RKO (cell line): ENCODE measurements at regions not wholly inside any gene's neighbourhood (a gene's known extent, or its start where the extent isn't known, plus 50 kb on each side); places are given as distances from the start of the nearest gene placed in this dataset.

Experiments
- DNase-seq: peaks from one replicate; pipeline ENCODE4 v3.0.0-alpha.2; 2016; ENCODE audit warnings: low spot score

GRCh38 chr5:2204366-2205184 is 321.9 kb upstream of the IRX4 start:
- DNase-seq = no peak

- DNase-seq = no peak
These were observed 321.0 kb upstream of the IRX4 start for GRCh38 chr5:2203774-2204173.

DNA sequence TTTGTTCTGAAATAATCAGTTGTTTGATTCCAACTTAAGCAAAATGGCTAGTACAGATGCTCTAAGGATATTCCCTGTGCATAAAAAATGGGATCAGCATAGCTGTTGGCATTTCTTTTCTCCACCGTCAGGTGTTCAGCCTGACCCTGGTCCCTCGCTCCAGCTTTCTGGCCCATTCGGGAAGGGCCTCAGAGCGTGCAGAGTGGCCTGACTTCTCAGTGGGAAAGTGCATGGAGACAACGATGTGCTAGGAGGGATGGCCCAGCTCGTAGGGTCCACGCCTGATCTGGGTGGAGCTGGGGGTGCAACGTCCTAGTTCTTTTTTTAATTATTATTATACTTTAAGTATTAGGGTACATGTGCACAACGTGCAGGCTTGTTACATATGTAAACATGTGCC is 319.1 kb upstream of the IRX4 start:
- DNase-seq = no peak

DNA sequence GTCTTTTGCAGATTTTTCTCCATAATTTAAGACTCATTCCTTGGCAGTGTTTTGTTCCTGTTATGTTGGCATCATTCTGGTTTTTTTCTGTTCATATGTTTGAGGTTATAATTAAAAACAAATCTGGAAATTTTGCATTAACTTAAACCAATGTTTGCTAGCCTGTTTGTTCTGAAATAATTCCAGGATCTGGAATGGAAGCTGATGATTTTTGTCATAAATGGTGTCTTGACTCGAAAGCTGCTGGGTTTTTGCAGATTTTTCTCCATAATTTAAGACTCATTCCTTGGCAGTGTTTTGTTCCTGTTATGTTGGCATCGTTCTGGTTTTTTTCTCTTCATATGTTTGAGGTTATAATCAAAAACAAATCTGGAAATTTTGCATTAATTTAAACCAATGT is 318.7 kb upstream of the IRX4 start:
- no peak for DNase-seq

DNA sequence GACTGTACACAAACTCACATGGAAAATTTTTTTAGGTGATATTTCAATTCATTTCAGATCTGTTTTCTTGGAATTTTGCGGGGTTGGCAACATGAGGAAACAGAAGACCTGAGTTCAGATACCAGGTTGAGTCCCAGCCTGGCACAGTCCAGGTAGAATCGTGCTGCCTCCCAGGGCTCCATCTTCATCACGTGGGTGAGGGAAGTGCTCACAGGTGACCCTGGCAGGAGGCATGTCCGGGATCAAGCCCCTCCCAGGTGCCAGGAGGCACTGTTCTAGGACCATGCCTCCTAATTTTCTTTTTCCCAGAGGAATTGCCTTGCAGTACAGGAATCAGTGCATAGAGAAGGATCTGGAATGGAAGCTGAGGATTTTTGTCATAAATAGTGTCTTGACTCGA is 318.3 kb upstream of the IRX4 start:
- no peak for DNase-seq

DNA sequence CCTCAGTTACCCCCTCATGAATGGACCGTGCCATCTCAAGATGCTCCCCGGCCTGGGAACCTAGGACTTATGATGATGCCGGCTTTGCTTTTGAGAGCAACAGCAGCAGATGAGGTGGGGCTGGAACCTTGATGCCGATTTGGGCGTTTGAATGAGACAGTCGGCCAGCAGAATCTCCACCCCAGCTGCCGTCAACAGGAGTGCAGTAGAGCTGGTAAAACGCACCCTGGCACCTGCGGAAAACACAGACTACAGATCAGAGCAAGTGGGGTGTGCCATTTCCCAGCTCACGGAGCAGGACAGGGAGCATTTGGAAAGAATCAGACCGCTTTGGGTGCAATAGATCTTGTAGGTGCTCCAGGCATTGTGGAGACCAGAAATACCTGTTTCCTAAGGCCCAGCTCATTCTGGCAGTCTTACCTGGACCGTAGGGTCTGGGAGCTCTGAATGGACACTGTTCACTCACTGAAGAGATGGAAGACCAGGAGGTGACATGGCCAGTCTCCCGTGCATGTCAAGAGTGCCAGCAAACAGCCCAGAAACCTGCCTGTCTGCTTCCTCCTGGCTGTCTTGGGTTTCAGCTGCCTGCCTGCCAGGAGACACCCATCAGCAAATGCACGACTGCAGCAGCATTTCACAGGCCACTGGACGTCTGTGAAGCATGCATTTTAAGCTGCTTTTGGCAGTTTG is 317.7 kb upstream of the IRX4 start:
- no peak for DNase-seq

GRCh38 chr5:2199697-2200096 is 317.0 kb upstream of the IRX4 start:
- DNase-seq = no peak

GRCh38 chr5:2196989-2197619 is 314.4 kb upstream of the IRX4 start:
- no peak for DNase-seq

GRCh38 chr5:2196416-2196815 is 313.7 kb upstream of the IRX4 start:
- DNase-seq = no peak

DNA sequence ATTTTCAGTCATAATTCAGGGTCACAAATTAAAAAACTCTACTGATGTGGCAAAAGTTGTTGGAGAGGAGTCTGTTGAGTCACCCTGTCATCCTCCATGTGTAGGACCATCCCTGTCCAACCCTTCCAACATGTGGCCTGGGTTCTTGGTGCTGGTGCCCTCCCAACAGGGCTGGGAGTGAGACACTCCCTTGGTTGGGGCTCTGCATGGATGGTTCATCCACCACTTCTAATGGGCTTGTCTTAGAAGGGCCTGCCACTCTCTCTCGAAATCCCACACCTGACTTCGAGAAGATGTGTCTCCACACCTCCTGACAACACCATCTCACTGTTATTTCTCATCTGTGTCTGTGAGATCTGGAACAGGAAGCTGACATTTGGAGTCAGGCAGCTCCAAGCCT is 312.2 kb upstream of the IRX4 start:
- DNase-seq = no peak

GRCh38 chr5:2194236-2194555 is 311.5 kb upstream of the IRX4 start:
- no peak for DNase-seq

DNA sequence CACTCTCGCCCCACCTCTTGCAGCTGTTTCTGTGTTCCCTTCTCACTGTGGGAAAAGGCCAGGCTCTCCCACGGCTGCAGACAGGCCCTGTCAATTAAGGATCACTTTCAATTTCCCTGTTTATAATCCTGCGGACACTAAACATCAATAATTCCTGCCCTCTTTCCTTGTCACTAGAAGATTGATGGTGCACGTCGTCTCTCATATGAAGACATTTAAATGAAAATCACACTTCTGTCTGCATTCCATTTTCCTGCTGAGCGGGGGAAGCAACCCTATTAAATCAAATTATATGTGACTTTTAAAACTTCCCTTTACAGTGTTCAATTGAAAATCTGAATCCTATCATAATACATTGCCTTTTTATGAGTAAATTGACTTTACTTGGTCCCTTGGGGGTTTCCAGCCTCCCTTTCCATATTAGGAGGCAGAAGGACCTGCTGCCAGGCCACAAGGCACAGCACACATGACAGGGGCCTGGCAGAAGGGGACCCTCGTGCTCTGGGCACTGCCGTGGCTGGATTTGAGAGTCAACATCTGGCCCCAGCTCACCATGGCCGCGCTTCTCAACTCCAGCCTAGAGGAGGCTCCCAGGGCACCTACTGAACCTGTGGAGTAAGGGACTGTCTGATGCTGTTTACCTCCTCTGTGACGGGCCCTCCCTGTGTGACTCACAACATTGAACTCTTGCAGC is 311.0 kb upstream of the IRX4 start:
- DNase-seq = no peak

DNA sequence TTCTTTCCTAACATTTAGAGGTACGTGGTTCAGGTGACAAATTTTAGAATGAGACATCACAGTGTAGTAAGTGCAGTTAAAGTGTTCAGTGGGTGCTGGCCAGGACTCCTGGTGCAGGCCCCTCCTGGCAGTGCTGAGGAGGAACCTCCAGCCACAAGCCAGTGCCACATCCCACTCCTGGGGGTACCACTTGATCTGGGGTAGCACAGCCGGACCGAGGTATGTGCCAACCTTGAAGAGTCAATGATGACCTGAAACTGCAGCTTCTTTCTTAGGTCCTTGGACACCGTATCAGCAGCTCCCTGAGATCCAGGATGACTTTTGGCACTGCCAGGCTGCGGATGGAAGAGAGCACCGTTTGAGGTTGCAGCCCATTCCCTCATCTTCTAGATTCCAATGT is 310.4 kb upstream of the IRX4 start:
- DNase-seq = no peak

GRCh38 chr5:2192496-2192895 is 309.8 kb upstream of the IRX4 start:
- DNase-seq = no peak

GRCh38 chr5:2191972-2192371 is 309.2 kb upstream of the IRX4 start:
- no peak for DNase-seq

GRCh38 chr5:2190549-2190948 is 307.8 kb upstream of the IRX4 start:
- no peak for DNase-seq

GRCh38 chr5:2188661-2189060 is 305.9 kb upstream of the IRX4 start:
- no peak for DNase-seq

DNA sequence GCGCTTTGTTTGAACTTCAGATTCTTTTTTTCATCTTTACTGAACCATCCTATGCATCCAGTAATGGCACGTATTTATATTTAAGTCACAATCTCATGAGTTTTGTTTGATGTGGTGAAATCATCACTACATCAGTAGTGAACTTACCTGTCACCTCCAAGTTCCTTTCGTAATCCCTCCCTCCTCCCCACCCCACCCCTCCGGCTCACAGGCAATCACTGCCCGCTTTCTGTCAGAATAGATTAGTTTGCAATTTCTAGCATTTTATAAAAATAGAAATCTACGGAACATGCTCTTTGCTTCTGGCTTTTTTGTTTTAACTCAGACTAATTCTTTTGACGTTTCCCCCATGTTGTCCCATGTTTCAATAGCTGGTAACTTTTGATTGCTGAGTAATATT is 305.4 kb upstream of the IRX4 start:
- no peak for DNase-seq

DNA sequence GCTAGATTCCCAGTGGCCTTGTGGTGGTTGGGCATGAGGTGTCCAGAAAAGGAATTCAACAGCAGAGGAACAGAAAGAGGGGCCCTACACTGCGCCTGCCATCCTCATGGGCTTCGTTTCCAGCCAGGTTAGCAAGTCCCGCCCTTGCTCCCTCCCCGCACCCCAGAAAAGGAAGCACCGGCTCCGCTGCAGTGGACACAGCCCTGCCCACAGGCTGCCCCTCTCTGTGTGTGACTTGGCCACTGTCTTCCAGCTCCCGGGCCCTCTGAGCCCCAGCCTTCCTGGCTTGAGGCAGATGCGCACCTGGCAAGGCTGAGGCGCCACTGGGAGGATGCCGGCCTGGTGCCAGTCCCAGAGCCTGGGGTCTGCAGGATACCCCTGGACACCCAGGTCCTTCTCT is 305.0 kb upstream of the IRX4 start:
- DNase-seq = no peak

DNA sequence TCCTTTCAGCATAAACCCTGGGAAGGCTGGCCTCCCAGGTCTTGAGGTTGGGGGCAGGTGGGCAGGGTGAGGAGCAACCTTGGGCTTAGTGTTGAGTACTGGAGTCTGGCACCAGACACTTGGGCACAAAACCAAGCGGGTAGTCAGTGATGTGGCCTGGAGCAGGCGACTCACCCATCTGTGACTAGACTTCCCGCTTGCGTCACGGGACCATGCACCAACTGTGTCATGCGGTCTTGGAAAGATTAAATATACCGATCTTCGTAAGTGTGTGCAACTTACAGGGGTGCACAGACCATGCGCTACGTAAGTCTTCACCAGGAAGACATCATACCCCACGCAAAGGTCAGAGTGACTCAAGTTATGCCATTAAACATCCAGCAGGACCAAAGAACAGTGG is 304.4 kb upstream of the IRX4 start:
- DNase-seq = peak; percentile 37

GRCh38 chr5:2186472-2187015 is 303.8 kb upstream of the IRX4 start:
- DNase-seq = no peak

DNA sequence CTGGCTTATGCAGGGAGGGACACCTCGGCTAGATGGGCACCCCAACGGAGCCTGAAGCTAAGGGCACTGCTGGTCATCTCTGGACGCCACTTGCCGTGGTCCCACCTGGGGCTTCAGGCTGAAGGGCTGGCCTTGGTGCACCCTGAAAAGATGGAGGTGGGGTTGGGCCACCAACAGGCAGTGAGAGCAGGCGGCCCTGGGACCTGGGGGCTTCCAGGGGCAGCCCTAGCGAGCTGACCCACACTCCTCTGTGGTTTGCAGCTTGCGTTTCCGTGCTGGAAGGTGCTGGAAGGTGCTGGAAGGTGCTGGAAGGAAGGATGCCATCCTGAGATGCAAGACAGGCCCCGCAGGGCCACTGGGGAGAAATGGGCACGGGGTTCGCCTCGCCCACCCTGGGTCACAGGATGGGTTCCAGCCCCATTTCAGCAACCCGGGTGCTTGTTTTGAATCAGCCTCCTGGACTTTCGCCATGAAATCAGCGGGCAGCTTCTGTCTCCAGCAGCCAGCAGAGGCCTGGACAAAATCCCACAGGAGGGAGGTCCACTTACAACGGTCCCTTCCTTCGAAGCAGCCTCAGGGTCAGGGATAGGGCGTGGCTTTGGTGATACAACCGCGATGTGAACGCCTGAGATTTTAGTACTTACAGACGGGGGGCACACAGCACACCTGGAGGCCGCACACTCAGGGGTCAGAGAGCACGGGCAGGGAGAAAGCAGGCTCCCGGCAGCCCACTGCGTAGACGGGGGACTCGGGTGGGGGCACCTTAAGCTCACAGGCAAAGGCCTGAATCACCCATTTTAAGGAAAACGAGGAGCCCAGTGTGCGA is 303.1 kb upstream of the IRX4 start:
- DNase-seq = no peak
